Spleen (tissue), 7 donors: ENCODE measurements at regions not wholly inside any gene's neighbourhood (a gene's known extent, or its start where the extent isn't known, plus 50 kb on each side); places are given as distances from the start of the nearest gene placed in this dataset.

Source experiments
- CTCF ChIP-seq, 11 experiments: fragments of 200-600 bp in 7 of 11; fragments of 450-650 bp in 4 of 11; sonication (generic) in 4 of 11; IDR thresholded peaks in 8 of 11; conservative IDR thresholded peaks in 3 of 11; 1 replicate in 7 of 11; 2 replicates in 4 of 11; pipeline versions ENCODE4 v1.4.0 to v1.8.0; 2016 to 2021; ENCODE audit warnings: antibody characterized with exemption in 11 of 11, inconsistent platforms in 4 of 11, mild to moderate bottlenecking in 1 of 11
- POLR2A ChIP-seq, 3 donors: fragments of 450-650 bp; IDR thresholded peaks; one replicate each; pipeline ENCODE4 v1.5.1; 2017; ENCODE audit warnings: antibody characterized with exemption in 3 of 3, mild to moderate bottlenecking in 1 of 3
- POLR2AphosphoS5 ChIP-seq, 3 donors: sonication (generic); formaldehyde crosslinking; IDR thresholded peaks; one replicate each; pipeline ENCODE4 v1.5.1; 2017; ENCODE audit warnings: antibody characterized with exemption in 3 of 3
- donor health status: DM: no; HTN: no; CAD: no; lungs with moderate emphysema.
- donor health status: DM: no; HTN: no; CAD: no.
- donor health status: DM: no; HTN: no; CAD: no.

- no peak for TF ChIP-seq CTCF (IDR thresholded peaks at IDR 0.05 in 8 of 11, conservative IDR thresholded peaks at IDR 0.05 in 3 of 11)
- TF ChIP-seq POLR2A (IDR thresholded peaks at IDR 0.05) = no peak
- no peak for TF ChIP-seq POLR2AphosphoS5 (IDR thresholded peaks at IDR 0.05)
Measured at GRCh38 chr7:96775046-96775445, 65.4 kb upstream of the SEM1 start.
